Endothelial cell of umbilical vein (primary cell): ENCODE measurements at regions not wholly inside any gene's neighbourhood (a gene's known extent, or its start where the extent isn't known, plus 50 kb on each side); places are given as distances from the start of the nearest gene placed in this dataset.

Experiments
- BruUV-seq: library from RNA; stranded (reverse); fragments of 400-500 nt; replicated peaks from 2 replicates; lab custom pipeline; 2021; lab: Mats Ljungman, UMichigan
- CTCF ChIA-PET: fragments of 300-600, 350-600 bp; sonication (Branson Sonifier 250); formaldehyde crosslinking; loops from one replicate; lab custom pipeline; 2021; ENCODE audit warnings: antibody characterized with exemption, inconsistent platforms; lab: Charles Lee
- POLR2A ChIA-PET: fragments of 300-600, 350-600 bp; sonication (Branson Sonifier 250); formaldehyde crosslinking; loops from one replicate; lab custom pipeline; 2021; ENCODE audit warnings: antibody characterized with exemption, inconsistent platforms; lab: Charles Lee
- DNase-seq: peaks from one replicate; pipeline ENCODE4 v3.0.0-alpha.2; 2011; ENCODE audit warnings: low read depth, low spot score
- FAIRE-seq: peaks from 2 replicates; lab custom pipeline; 2011; peaks lifted over from hg19 to GRCh38; lab: Jason Lieb, UNC
- H2AFZ ChIP-seq: 2 replicates; pipeline ENCODE4 v1.6.0; 2012; ENCODE audit warnings: low read depth, low read length, control low read depth, inconsistent platforms
- H3K27ac ChIP-seq: 2 replicates; pipeline ENCODE4 v1.5.1; 2011; ENCODE audit warnings: low read depth, mild to moderate bottlenecking, control low read depth, low read length, moderate library complexity; ENCODE audit not compliant: insufficient read depth
- H3K27me3 ChIP-seq, 2 experiments: 2 replicates each; pipeline versions ENCODE4 v1.6.0 to v1.6.1; 2011; ENCODE audit warnings: low read length in 2 of 2, mixed read lengths in 1 of 2; ENCODE audit not compliant: control insufficient read depth in 2 of 2, insufficient read depth in 2 of 2
- H3K36me3 ChIP-seq, 2 experiments: 2 replicates in 1 of 2; 3 replicates in 1 of 2; pipeline ENCODE4 v1.5.1; 2011; ENCODE audit warnings: low read length in 2 of 2, mild to moderate bottlenecking in 1 of 2, moderate library complexity in 1 of 2; ENCODE audit not compliant: control insufficient read depth in 2 of 2, insufficient read depth in 2 of 2; ENCODE audit errors: extremely low read depth in 1 of 2
- H3K4me1 ChIP-seq: 3 replicates; pipeline ENCODE4 v1.5.1; 2011; ENCODE audit warnings: mild to moderate bottlenecking, low read length; ENCODE audit not compliant: control insufficient read depth, insufficient read depth; ENCODE audit errors: extremely low read depth
- H3K4me2 ChIP-seq: 2 replicates; pipeline ENCODE4 v1.6.1; 2011; ENCODE audit warnings: low read length, control low read depth, mixed read lengths; ENCODE audit not compliant: insufficient read depth
- H3K4me3 ChIP-seq, 3 experiments: fragments of 200-600 bp in 1 of 3; sonication (generic), shearing (Covaris generic) in 1 of 3; replicated peaks in 1 of 3; 2 replicates each; pipeline ENCODE4 v1.5.1; 2011 to 2016; ENCODE audit warnings: control low read depth in 3 of 3, low read length in 3 of 3, mild to moderate bottlenecking in 2 of 3, inconsistent platforms in 1 of 3, low read depth in 1 of 3, moderate library complexity in 1 of 3; ENCODE audit not compliant: insufficient read depth in 1 of 3
- H3K79me2 ChIP-seq: 2 replicates; pipeline ENCODE4 v1.6.0; 2012; ENCODE audit warnings: low read length, inconsistent platforms; ENCODE audit not compliant: control insufficient read depth, insufficient read depth
- H3K9ac ChIP-seq: replicated peaks from 2 replicates; pipeline ENCODE3; 2011; ENCODE audit warnings: low read length, control low read depth; ENCODE audit not compliant: insufficient read depth; ENCODE audit errors: extremely low read depth
- H3K9me1 ChIP-seq: replicated peaks from 3 replicates; pipeline ENCODE4 v1.6.0; 2011; ENCODE audit warnings: mild to moderate bottlenecking, low read length; ENCODE audit not compliant: control insufficient read depth, insufficient read depth; ENCODE audit errors: extremely low read depth
- H3K9me3 ChIP-seq: replicated peaks from 2 replicates; pipeline ENCODE4 v1.5.1; 2012; ENCODE audit warnings: low read length, inconsistent platforms; ENCODE audit not compliant: control insufficient read depth, insufficient read depth
- H4K20me1 ChIP-seq: replicated peaks from 2 replicates; pipeline ENCODE3; 2011; ENCODE audit warnings: mild to moderate bottlenecking, low read length; ENCODE audit not compliant: control insufficient read depth, insufficient read depth; ENCODE audit errors: extremely low read depth
- CTCF ChIP-seq, 2 donors: IDR thresholded peaks; 1 replicate in 1 of 2; 2 replicates in 1 of 2; pipeline ENCODE4 v1.5.1; 2011; ENCODE audit warnings: low read length in 2 of 2, mild to moderate bottlenecking in 2 of 2, moderate library complexity in 2 of 2, control low read depth in 1 of 2, inconsistent platforms in 1 of 2, low read depth in 1 of 2; ENCODE audit not compliant: insufficient read depth in 1 of 2; ENCODE audit errors: extremely low read depth in 1 of 2
- EZH2 ChIP-seq: IDR thresholded peaks from 2 replicates; pipeline ENCODE4 v1.6.1; 2012; ENCODE audit warnings: borderline replicate concordance, low read depth, mild to moderate bottlenecking, moderate library complexity, low read length, inconsistent platforms; ENCODE audit not compliant: severe bottlenecking
- FOS ChIP-seq: IDR thresholded peaks from 2 replicates; pipeline ENCODE4 v1.6.1; 2011; ENCODE audit warnings: mild to moderate bottlenecking, low read length, moderate library complexity, borderline replicate concordance; ENCODE audit not compliant: insufficient read depth
- GATA2 ChIP-seq: IDR thresholded peaks from 2 replicates; pipeline ENCODE4 v1.7.0; 2011; ENCODE audit warnings: low read depth, mild to moderate bottlenecking, moderate library complexity, mixed read lengths, low read length; ENCODE audit not compliant: insufficient read length, insufficient read depth
- JUN ChIP-seq: IDR thresholded peaks from 2 replicates; pipeline ENCODE4 v1.6.1; 2011; ENCODE audit warnings: borderline replicate concordance, low read depth; ENCODE audit not compliant: insufficient read length, insufficient read depth
- MAX ChIP-seq: IDR thresholded peaks from 2 replicates; pipeline ENCODE4 v1.6.1; 2011; ENCODE audit not compliant: insufficient read depth, insufficient read length
- MYC ChIP-seq: IDR thresholded peaks from one replicate; pipeline ENCODE4 v1.6.1; 2011; ENCODE audit warnings: mild to moderate bottlenecking, low read depth, low read length
- POLR2A ChIP-seq: IDR thresholded peaks from 2 replicates; pipeline ENCODE4 v1.6.1; 2012; ENCODE audit warnings: low read depth, mild to moderate bottlenecking, control low read depth, low read length
- POLR2AphosphoS5 ChIP-seq: IDR thresholded peaks from 2 replicates; pipeline ENCODE4 v1.6.1; 2012; ENCODE audit warnings: low read depth, mild to moderate bottlenecking, control low read depth, low read length, moderate library complexity; ENCODE audit not compliant: insufficient read depth
- dilution Hi-C: fragments of 300-500 bp; cut with MboI; formaldehyde crosslinking; loops from one replicate; pipeline ENCODE4 v1.15.0; 2019; ENCODE audit warnings: low sequenced_read_pairs; ENCODE audit not compliant: extremely low pct_ligation_motif_present
- intact Hi-C: fragments of 100-400 bp; cut with micrococcal nuclease; formaldehyde crosslinking; loops from one replicate; pipeline ENCODE4 v1.10.0; 2022

- H3K9me1 ChIP-seq: no peaks in the 10 kb centered on the region
- H3K27me3 ChIP-seq: no peaks in the 10 kb centered on the region
- FAIRE-seq: no peak
- dilution Hi-C loops (no loop called here), intact Hi-C loops (no loop called here)
- ChIA-PET POLR2A (no interaction called here), CTCF (interaction anchor here (1.2 kb wide), 1 partner anchor 8 kb away, joined by 4 read pairs; no protein-coding TSS in a partner anchor)
- TF ChIP-seq CTCF (IDR thresholded peaks at IDR 0.05; ENCODE audit: extremely low read depth in 1 of 2, insufficient read depth in 1 of 2, low read depth in 1 of 2, low read length in 2 of 2) (no peak), EZH2 (no peak), POLR2A (no peak), GATA2 (no peak), FOS (no peak), MAX (no peak), MYC (no peak), JUN (no peak), POLR2AphosphoS5 (no peak)
- H3K4me1 ChIP-seq: no peaks in the 10 kb centered on the region
- H3K4me3 ChIP-seq: no peak overlapping the region
- no TSS peak for BruUV-seq
- DNase-seq: no peak
- no peak overlapping the region for H3K4me2 ChIP-seq
- no peaks in the 10 kb centered on the region for H4K20me1 ChIP-seq
- H3K9me3 ChIP-seq: no peaks in the 10 kb centered on the region
- no peaks in the 10 kb centered on the region for H3K79me2 ChIP-seq
- no peak overlapping the region for H3K9ac ChIP-seq
- no peak overlapping the region for H3K27ac ChIP-seq
- H2AFZ ChIP-seq: no peak overlapping the region
- no peaks in the 10 kb centered on the region for H3K36me3 ChIP-seq
Observed at GRCh38 chr15:95825208-95825607, 505.3 kb upstream of the NR2F2 start.
